HepG2 (cell line): ENCODE measurements at regions not wholly inside any gene's neighbourhood (a gene's known extent, or its start where the extent isn't known, plus 50 kb on each side); places are given as distances from the start of the nearest gene placed in this dataset.
"Not testable (repeated sequence)": the region's sequence is repeated elsewhere in the genome, so short reads cannot be mapped to it uniquely, and the experiment has no call there.

Experiments
- CTCF ChIP-seq: sonication (generic); formaldehyde crosslinking; IDR thresholded peaks from 2 replicates; pipeline ENCODE4 v1.5.0; 2020; ENCODE audit warnings: mild to moderate bottlenecking, missing genetic modification reagents, moderate library complexity
- NR0B2 ChIP-seq: sonication (generic); formaldehyde crosslinking; IDR thresholded peaks from 2 replicates; pipeline ENCODE4 v1.4.0; 2020; ENCODE audit warnings: mild to moderate bottlenecking, missing genetic modification reagents

GRCh38 chr1:224012807-224013434 is 101.0 kb upstream of the FBXO28 start:
- not testable (repeated sequence) for TF ChIP-seq CTCF, NR0B2 (CRISPR knock-in tag)
